ENCODE measurements at regions not wholly inside any gene's neighbourhood (a gene's known extent, or its start where the extent isn't known, plus 50 kb on each side); places are given as distances from the start of the nearest gene placed in this dataset.

DNA sequence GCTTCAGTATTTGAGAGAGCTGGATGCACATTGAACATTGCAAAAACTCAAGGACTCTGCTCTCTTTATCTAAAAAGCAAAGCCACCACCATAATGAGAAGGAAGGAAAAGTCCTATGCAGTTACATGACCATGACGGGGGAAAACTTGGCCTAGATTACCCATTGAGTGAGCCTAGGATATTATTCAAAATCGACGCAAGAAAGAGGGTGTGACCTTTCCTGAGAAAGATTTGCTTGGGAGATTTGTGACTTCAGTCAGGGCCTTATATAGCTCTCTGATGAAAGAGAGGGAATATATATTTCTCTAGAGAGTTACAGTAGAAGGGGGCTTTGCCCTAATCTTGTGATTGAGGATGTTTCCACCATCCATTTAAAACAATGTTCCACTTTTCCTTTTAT is 153.0 kb upstream of the DPYD start:
- Histone ChIP-seq H3K36me3 (no peaks in the 10 kb centered on the region), H3K4me3 (no peak overlapping the region), H3K9me3 (no peaks in the 10 kb centered on the region), H3K27ac (no peak overlapping the region), H3K27me3 (no peaks in the 10 kb centered on the region), H3K4me1 (no peaks in the 10 kb centered on the region)
- intact Hi-C loops (cut with DNase I): no loop called here
- 84 to 88% methylated on average over 3 of the region's 3 CpGs for WGBS, 2 donors
- TF ChIP-seq, protein P1, sequence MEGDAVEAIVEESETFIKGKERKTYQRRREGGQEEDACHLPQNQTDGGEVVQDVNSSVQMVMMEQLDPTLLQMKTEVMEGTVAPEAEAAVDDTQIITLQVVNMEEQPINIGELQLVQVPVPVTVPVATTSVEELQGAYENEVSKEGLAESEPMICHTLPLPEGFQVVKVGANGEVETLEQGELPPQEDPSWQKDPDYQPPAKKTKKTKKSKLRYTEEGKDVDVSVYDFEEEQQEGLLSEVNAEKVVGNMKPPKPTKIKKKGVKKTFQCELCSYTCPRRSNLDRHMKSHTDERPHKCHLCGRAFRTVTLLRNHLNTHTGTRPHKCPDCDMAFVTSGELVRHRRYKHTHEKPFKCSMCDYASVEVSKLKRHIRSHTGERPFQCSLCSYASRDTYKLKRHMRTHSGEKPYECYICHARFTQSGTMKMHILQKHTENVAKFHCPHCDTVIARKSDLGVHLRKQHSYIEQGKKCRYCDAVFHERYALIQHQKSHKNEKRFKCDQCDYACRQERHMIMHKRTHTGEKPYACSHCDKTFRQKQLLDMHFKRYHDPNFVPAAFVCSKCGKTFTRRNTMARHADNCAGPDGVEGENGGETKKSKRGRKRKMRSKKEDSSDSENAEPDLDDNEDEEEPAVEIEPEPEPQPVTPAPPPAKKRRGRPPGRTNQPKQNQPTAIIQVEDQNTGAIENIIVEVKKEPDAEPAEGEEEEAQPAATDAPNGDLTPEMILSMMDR (IDR thresholded peaks at IDR 0.05): no peak
- TF ChIP-seq POLR2AphosphoS5 (IDR thresholded peaks at IDR 0.05) (no peak), POLR2A (IDR thresholded peaks at IDR 0.05) (no peak), EP300 (IDR thresholded peaks at IDR 0.05) (no peak)
- DNase-seq: no peak

DNA sequence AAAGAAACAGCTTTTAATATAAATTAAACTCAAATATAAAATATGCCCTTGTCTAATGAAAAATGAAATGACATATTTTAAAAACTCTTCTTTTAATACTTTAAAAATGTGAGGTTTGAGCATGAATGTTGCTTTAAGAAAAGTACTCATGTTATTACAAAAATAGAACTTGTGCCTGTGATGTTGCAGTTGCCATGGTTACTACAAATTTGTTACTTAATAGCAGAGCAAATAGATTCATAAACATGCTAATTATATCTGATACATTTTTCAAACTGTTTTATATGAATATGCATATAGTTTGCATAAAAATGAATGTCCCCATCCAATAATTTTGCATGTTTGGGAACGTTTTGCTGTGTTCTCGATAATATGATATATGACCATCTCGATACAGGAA is 152.3 kb upstream of the DPYD start:
- H3K4me1 ChIP-seq: no peaks in the 10 kb centered on the region
- no peak overlapping the region for H3K4me3 ChIP-seq
- 86 to 89% methylated on average over 3 of the region's 3 CpGs for WGBS, 2 donors
- DNase-seq: no peak
- TF ChIP-seq POLR2AphosphoS5 (IDR thresholded peaks at IDR 0.05): no peak
- no peak for TF ChIP-seq EP300 (IDR thresholded peaks at IDR 0.05)
- TF ChIP-seq POLR2A (IDR thresholded peaks at IDR 0.05): no peak
- TF ChIP-seq, protein P1 (IDR thresholded peaks at IDR 0.05): no peak
- H3K9me3 ChIP-seq: no peaks in the 10 kb centered on the region
- H3K27me3 ChIP-seq: no peaks in the 10 kb centered on the region
- H3K36me3 ChIP-seq: no peaks in the 10 kb centered on the region
- intact Hi-C loops (cut with DNase I): no loop called here
- H3K27ac ChIP-seq: no peak overlapping the region

DNA sequence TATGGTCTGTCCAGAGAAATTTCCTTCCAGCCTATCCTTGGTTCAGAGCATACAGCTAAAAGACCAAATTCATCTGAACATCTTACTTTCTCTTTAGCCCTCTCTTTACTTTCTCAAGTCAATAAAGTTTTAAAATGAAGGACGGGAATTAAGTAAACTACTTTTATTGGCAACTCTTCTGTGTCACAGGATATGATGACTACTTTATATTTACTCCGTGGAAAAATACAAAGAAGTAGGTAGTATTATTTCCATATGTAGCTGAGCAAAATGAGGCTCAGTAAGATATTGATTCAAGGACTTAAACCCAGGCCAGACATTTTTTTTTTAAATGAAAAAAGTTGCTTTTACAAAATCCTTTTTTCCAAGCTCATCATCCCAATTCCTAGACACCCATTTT is 151.2 kb upstream of the DPYD start:
- no peak for DNase-seq
- Histone ChIP-seq H3K9me3 (no peaks in the 10 kb centered on the region), H3K27ac (no peak overlapping the region), H3K36me3 (no peaks in the 10 kb centered on the region), H3K27me3 (no peaks in the 10 kb centered on the region), H3K4me1 (no peaks in the 10 kb centered on the region), H3K4me3 (no peak overlapping the region)
- WGBS, 2 donors: 28 to 65% methylated on average over 2 of the region's 2 CpGs
- intact Hi-C loops (cut with DNase I): no loop called here
- TF ChIP-seq EP300 (IDR thresholded peaks at IDR 0.05): no peak
- TF ChIP-seq, protein P1 (IDR thresholded peaks at IDR 0.05): no peak
- no peak for TF ChIP-seq POLR2AphosphoS5 (IDR thresholded peaks at IDR 0.05)
- TF ChIP-seq POLR2A (IDR thresholded peaks at IDR 0.05): no peak

DNA sequence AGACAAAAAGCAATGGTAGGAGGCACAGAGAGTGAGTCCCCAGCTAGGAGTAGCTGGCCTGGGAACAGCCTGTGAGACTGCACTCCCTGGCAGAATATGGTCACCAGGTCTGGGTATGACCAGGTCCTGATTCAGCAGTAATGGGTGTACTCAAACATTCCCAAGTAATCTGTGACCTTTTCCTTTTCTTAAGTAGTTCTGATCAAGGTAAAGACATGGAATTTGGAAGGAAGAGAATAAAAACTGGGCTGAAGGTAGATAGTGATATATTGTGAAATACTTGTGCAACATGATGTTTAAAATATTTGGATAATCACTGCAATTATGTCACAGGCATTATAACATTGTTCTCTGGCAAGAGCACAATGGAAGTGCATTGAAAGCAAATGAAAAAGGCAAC is 147.2 kb upstream of the DPYD start:
- DNase-seq: no peak
- H3K27me3 ChIP-seq: no peaks in the 10 kb centered on the region
- H3K4me3 ChIP-seq: no peak overlapping the region
- TF ChIP-seq POLR2AphosphoS5 (IDR thresholded peaks at IDR 0.05) (no peak), POLR2A (IDR thresholded peaks at IDR 0.05) (no peak), EP300 (IDR thresholded peaks at IDR 0.05) (no peak)
- TF ChIP-seq, protein P1 (IDR thresholded peaks at IDR 0.05): no peak
- no peaks in the 10 kb centered on the region for H3K9me3 ChIP-seq
- no peak overlapping the region for H3K27ac ChIP-seq
- intact Hi-C loops (cut with DNase I): no loop called here
- H3K4me1 ChIP-seq: no peaks in the 10 kb centered on the region
- H3K36me3 ChIP-seq: no peaks in the 10 kb centered on the region

- H3K4me3 ChIP-seq: no peak overlapping the region
- H3K9me3 ChIP-seq: no peaks in the 10 kb centered on the region
- no peaks in the 10 kb centered on the region for H3K4me1 ChIP-seq
- DNase-seq: no peak
- WGBS, 2 donors: 89 to 93% methylated on average over 2 of the region's 2 CpGs
- TF ChIP-seq EP300 (IDR thresholded peaks at IDR 0.05) (no peak), POLR2AphosphoS5 (IDR thresholded peaks at IDR 0.05) (no peak), POLR2A (IDR thresholded peaks at IDR 0.05) (no peak)
- TF ChIP-seq, protein P1 (IDR thresholded peaks at IDR 0.05): no peak
- no peak overlapping the region for H3K27ac ChIP-seq
- H3K27me3 ChIP-seq: no peaks in the 10 kb centered on the region
- intact Hi-C loops (cut with DNase I): no loop called here
- no peaks in the 10 kb centered on the region for H3K36me3 ChIP-seq
These were observed 146.1 kb upstream of the DPYD start for GRCh38 chr1:98066911-98067310.
